Renal pelvis (tissue), 1 donor: ENCODE measurements at regions not wholly inside any gene's neighbourhood (a gene's known extent, or its start where the extent isn't known, plus 50 kb on each side); places are given as distances from the start of the nearest gene placed in this dataset.
"Not testable (repeated sequence)": the region's sequence is repeated elsewhere in the genome, so short reads cannot be mapped to it uniquely, and the experiment has no call there.

Experiments used
- DNase-seq: peaks from one replicate; pipeline ENCODE4 v3.0.0-alpha.2; 2013

- DNase-seq, result peak; percentile 1
Observed at GRCh38 chr9:106755736-106756135, 107.2 kb upstream of the ZNF462 start.

- no peak for DNase-seq
Observed at GRCh38 chr9:106757514-106757913, 105.5 kb upstream of the ZNF462 start.

- no peak for DNase-seq
Observed at GRCh38 chr9:106758911-106759310, 104.1 kb upstream of the ZNF462 start.

DNA sequence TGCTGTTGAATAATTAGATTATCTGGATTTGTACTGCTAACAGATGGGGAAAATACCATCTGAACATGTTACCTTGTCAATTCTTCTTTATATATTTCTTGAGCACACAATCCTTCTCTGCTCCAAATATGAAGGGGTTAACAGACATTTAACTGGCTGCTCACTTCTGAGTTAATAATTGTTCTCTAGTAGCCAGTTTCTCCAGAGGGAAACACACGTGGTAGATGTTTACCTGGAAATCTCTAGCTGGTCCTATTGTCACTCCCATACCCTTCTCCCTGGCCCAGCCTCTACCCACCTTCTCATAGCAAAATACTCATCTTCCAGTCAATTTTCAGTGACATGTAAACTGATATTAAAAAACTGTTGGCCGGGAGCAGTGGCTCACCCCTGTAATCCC, 101.5 kb upstream of the ZNF462 start:
- peak; percentile 17 for DNase-seq

GRCh38 chr9:106766616-106767015, 96.3 kb upstream of the ZNF462 start:
- no peak for DNase-seq

- no peak for DNase-seq
Observed at GRCh38 chr9:106769331-106769730, 93.6 kb upstream of the ZNF462 start.

DNA sequence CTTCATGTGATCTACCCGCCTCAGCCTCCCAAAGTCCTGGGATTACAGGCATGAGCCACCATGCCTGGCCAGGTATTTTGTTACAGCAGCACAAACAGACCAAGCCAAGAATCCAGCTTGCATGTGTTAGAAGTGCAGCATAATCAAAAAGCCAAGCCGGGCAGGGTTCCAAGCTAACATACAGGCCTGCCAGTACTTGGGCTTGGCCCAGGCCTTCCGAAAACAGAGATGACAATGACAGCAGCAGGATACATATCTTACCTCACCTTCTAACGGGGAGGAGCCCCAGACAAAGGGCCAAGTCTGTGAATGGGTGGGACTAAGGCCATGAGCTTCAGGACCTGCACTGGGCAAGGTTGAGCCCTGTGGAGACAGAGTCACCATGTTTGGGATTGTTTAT, 91.4 kb upstream of the ZNF462 start:
- no peak for DNase-seq

DNA sequence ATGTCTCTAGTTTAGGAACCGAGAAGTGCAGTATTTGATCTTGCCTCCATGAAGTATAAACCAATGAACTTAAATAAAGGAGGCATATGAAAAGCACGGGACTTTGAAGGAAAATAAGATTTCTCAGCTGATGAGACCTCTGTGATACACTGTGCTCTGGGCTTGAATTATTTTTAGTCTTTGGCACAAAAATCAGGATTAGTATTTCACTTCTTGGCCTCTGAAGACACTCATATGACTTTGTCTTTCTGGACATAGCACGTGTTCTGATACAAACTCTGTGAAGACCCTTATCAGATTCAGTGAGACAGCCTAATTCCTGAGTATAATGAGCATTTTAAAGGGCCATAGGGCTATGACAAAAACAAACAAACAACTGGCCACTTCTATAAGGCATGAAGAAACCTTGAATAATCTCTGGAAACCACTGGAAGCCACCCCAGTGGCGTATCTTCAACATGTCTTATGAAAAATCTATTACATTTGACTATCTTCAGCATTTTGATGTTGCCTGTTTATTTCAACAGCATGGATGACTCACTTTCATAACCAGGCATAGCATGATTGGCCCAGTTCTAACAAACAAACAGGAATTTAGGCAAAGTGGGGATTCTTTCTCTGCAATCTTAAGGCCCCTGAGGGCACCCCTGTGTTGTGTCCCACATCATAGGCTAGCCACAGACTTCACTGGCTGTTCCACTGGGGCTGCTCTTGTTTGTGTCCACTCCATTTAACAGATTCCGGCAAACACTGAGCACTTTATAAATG, 90.3 kb upstream of the ZNF462 start:
- no peak for DNase-seq

GRCh38 chr9:106773750-106774149, 89.2 kb upstream of the ZNF462 start:
- no peak for DNase-seq

- DNase-seq, result no peak
Observed at GRCh38 chr9:106775960-106776359, 87.0 kb upstream of the ZNF462 start.

DNA sequence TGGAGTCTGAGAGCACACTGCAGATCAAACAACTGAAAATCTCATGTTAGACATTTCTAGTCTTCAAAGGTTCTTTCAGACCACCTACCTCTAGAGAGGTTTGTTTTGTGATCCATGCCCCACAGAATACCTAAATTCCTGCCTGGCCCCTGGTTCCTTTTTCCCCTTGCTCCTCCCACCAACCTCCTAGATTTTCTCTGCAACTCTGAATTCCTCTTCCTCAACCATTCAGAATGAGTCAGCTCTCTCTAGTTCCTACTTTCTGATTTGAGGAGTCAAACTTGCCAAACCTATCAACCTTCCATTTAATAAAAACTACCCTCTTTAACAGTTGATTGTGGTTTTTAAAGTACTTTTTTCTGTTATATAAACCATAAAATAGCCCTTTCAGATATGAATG, 83.2 kb upstream of the ZNF462 start:
- no peak for DNase-seq

DNA sequence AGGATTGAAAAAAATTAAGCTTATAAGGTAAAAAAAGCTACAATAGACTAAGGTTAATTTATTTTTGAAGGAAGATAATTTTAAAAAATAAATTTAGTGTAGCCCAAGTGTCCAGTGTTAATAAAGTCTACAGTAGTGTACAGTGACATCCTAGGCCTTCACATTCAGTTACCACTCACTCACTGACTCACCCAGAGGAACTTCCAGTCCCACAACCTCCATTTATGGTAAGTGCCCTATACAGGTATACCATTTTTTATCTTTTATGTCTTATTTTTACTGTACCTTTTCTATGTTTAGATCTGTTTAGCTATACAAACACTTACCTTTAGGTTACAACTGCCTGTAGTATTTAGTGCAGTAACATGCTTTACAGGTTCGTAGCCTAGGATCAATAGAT, 79.8 kb upstream of the ZNF462 start:
- DNase-seq, result no peak

DNA sequence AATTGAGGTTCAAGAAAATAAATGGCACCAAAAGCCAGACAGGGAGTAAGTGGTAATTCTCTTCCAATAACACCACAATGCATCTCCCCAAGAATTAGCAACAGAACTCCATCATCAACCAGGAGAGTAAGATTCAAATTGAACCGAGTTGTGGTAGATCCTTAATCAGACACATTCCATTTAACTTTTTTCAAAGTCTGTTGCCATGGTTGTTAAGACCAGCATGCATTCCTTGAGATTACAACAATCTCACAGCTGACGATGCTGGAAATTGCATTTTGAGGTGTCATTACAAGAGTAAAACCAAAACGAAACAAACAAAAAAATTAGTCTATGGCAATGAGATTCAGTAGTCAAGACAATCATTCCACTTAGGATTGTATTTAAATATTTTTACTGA, 78.9 kb upstream of the ZNF462 start:
- no peak for DNase-seq

GRCh38 chr9:106785200-106785599, 77.8 kb upstream of the ZNF462 start:
- DNase-seq, result no peak

DNA sequence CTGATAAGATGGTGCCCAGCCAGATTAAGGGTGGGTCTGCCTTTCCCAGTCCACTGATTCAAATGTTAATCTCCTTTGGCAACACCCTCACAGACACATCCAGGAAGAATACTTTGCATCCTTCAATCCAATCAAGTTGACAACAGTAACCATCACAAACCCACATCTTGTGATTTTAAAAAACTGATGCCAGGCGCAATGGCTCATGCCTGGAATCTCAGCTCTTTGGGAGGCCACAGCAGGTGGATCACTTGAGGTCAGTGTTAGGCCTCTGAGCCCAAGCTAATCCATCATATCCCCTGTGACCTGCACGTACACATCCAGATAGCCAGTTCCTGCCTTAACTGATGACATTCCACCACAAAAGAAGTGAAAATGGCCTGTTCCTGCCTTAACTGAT, 74.9 kb upstream of the ZNF462 start:
- not testable (repeated sequence) for DNase-seq

GRCh38 chr9:106795031-106795430, 67.9 kb upstream of the ZNF462 start:
- DNase-seq, result no peak

DNA sequence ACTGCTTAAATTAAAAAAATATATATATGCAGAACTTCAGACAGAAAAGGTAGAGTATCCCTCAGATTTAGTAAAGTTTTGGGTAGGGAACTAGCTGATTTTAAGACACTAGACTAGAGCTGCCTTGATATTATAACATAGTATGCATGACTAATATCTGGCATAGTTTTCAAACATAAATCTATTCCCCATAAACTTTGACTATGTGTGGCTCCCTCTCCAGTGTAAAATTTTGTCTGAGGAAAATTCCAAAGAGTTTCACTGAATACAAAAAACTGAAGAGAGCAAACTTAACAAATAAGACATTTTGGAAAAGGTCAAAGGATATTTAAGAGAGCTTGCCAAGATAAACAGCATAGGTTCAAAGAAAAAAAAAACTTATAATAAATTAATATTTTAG, 66.2 kb upstream of the ZNF462 start:
- DNase-seq, result no peak

GRCh38 chr9:106797299-106797698, 65.7 kb upstream of the ZNF462 start:
- DNase-seq, result no peak

DNA sequence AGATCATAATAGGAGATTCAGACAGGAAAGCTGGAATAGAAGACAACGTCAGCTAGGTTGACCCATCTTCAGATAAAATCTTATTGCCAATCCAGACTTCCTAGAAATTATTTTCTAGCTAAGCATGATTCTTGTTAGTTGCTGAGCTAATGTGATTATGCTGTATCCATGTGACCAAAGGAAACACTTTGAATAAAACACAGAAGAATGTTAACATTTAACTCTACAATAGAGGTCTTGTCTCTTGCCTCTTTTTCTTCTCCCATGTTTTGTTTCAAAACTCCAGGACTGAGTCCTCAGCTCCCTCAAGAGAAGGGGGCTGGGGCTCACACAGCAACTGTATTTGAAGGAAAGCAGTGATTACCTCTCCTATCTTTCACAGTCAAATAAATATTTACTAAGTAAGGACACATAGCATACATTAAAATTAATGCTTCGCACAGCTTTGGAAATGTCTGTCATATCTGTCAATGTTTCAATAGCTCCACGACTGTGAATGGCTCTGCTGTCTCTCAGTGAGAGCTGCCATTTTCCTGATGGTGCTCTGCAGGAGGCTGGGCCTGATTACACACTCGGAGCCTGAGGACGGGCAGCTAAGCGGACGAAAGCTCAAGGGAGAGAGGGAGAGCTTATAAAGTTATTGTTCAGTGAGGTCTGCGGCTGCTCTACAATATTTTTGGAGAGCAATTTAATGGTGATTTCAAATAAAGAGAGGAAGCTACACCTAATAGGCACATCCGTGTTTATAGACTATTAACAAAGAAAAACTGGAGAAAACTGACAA, 64.8 kb upstream of the ZNF462 start:
- no peak for DNase-seq

- DNase-seq, result peak; percentile 14
Observed at GRCh38 chr9:106799152-106799551, 63.8 kb upstream of the ZNF462 start.

- DNase-seq, result no peak
Observed at GRCh38 chr9:106800701-106801270, 62.2 kb upstream of the ZNF462 start.

GRCh38 chr9:106801816-106802215, 61.1 kb upstream of the ZNF462 start:
- DNase-seq, result no peak
